ENCODE measurements at regions not wholly inside any gene's neighbourhood (a gene's known extent, or its start where the extent isn't known, plus 50 kb on each side); places are given as distances from the start of the nearest gene placed in this dataset.

GRCh38 chr9:14538526-14538925 is 154.7 kb downstream of the ZDHHC21 start (continued):
- TF ChIP-seq TEAD4 (IDR thresholded peaks at IDR 0.05; ENCODE audit: low read length) (peak; percentile 25; the same call in 1 of the 2 replicates), TEAD4 (CRISPR knock-in tag; IDR thresholded peaks at IDR 0.05; ENCODE audit: borderline replicate concordance) (no peak), ARID1B (IDR thresholded peaks at IDR 0.05) (peak; percentile 69), FOXA1 (IDR thresholded peaks at IDR 0.05; ENCODE audit: borderline replicate concordance) (no peak), CBFA2T3 (IDR thresholded peaks at IDR 0.05) (peak; percentile 59), SMARCA5 (IDR thresholded peaks at IDR 0.05) (no peak), SMARCA4 (IDR thresholded peaks at IDR 0.05) (peak; percentile 55; the same call in 1 of the 2 replicates), THRA (IDR thresholded peaks at IDR 0.05) (peak; percentile 59; the same call in 1 of the 2 replicates), RFX5 (IDR thresholded peaks at IDR 0.05; ENCODE audit: low read depth, low read length) (no peak), FOXK2 (conservative IDR thresholded peaks at IDR 0.05 in 1 of 2, IDR thresholded peaks at IDR 0.05 in 1 of 2; ENCODE audit: low read depth in 2 of 2) (peak; percentile 24 to 31; a peak in 1 of 4 replicates), NELFE (IDR thresholded peaks at IDR 0.05; ENCODE audit: insufficient read depth, insufficient read length) (no peak)

DNA sequence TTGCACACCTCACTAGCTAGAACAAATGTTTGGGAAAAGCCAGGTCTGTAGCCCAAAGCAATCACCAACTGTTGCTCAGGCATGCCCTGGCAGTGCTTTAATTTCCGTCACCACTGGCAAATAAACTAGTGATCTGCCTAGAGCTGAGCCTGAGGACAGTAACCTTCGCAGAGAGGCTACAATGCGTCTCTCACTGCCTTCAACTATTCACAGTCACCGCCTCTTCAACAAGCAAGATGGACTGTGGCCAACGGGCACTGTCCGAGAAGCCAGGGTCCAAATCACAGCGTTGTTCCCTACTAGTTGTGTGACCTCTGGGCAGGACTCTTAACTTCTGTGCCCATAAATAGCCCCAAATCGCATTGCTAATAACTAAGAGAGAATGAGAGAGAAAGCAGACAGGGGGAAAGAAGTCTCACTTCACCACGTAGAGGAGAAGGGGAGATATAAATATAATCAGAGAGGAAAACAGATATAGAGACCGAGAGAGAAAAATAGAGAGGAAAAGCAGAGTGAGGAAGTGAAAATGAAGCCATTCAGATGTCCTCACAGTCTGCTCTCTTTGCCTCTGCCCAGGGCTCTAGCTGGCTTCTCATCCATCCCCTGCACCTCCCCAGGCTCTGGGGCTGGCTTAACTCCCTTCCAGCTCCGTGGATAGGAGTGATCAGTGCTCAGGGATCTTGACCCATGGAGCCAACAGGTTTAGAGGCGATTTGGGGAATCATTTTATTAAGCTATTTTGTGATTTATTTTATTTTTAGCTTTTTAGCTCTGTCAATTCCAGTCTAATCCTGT is 157.9 kb downstream of the ZDHHC21 start:
- 53% methylated on average over 11 of the region's 12 CpGs for WGBS (ENCODE audit: insufficient coverage, low coverage, missing lambda C conversion rate)
- H4K20me1 ChIP-seq (replicated peaks; ENCODE audit: control insufficient read depth, insufficient read depth, low read length): no peaks in the 10 kb centered on the region
- FAIRE-seq (no peak), ATAC-seq (no peak), DNase-seq (ENCODE audit: extremely low read depth in 1 of 4, low spot score in 3 of 4) (no peak)
- H2AFZ ChIP-seq (ENCODE audit: low read depth, low read length): no peak overlapping the region
- H3K27me3 ChIP-seq (ENCODE audit: control insufficient read depth in 2 of 2, insufficient read depth in 2 of 2, low read length in 2 of 2): no peaks in the 10 kb centered on the region
- no peak overlapping the region for H3K4me3 ChIP-seq
- BruUV-seq (replicated peaks): no TSS peak
- in situ Hi-C loops (cut with MboI): no loop called here
- H3K4me1 ChIP-seq (replicated peaks in 1 of 2; ENCODE audit: control insufficient read depth in 2 of 2, insufficient read depth in 2 of 2, low read length in 2 of 2): peaks cover 15 to 40% of the 10 kb centered on the region in 2 experiments
- no peak overlapping the region for H3K4me2 ChIP-seq (ENCODE audit: insufficient read depth, low read length)
- no peak overlapping the region for H3K27ac ChIP-seq (ENCODE audit: extremely low read depth, low read depth, low read length)
- no peaks in the 10 kb centered on the region for H3K9me3 ChIP-seq (replicated peaks; ENCODE audit: control insufficient read depth, insufficient read depth, low read depth, low read length)
- peaks cover 8% of the 10 kb centered on the region; the same call in 2 of the 3 replicates for H3K79me2 ChIP-seq (ENCODE audit: control insufficient read depth, insufficient read depth, low read length)
- intact Hi-C loops (cut with micrococcal nuclease): no loop called here
- H3K9ac ChIP-seq (ENCODE audit: insufficient read depth in 1 of 2, low read depth in 2 of 2, low read length in 2 of 2): no peak overlapping the region
- ChIA-PET CTCF (ENCODE audit: low intra/inter-chr PET ratio) (no interaction called here), POLR2A (interaction anchor here (1.2 to 1.6 kb wide), 3 partner anchors 12 to 29 kb away, joined by 3 to 7 read pairs (median 3); no protein-coding TSS in a partner anchor)
- H3K9me1 ChIP-seq (ENCODE audit: control insufficient read depth, insufficient read depth, low read length): no peaks in the 10 kb centered on the region
- H3K36me3 ChIP-seq (ENCODE audit: control insufficient read depth, insufficient read depth, low read length): no peaks in the 10 kb centered on the region
- TF ChIP-seq ZNF707 (CRISPR knock-in tag; conservative IDR thresholded peaks at IDR 0.05) (no peak), MCM7 (IDR thresholded peaks at IDR 0.05) (no peak)
- TF ChIP-seq, protein P1, sequence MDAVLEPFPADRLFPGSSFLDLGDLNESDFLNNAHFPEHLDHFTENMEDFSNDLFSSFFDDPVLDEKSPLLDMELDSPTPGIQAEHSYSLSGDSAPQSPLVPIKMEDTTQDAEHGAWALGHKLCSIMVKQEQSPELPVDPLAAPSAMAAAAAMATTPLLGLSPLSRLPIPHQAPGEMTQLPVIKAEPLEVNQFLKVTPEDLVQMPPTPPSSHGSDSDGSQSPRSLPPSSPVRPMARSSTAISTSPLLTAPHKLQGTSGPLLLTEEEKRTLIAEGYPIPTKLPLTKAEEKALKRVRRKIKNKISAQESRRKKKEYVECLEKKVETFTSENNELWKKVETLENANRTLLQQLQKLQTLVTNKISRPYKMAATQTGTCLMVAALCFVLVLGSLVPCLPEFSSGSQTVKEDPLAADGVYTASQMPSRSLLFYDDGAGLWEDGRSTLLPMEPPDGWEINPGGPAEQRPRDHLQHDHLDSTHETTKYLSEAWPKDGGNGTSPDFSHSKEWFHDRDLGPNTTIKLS (IDR thresholded peaks at IDR 0.05; ENCODE audit: borderline replicate concordance, low read depth): no peak
- TF ChIP-seq, protein P2, sequence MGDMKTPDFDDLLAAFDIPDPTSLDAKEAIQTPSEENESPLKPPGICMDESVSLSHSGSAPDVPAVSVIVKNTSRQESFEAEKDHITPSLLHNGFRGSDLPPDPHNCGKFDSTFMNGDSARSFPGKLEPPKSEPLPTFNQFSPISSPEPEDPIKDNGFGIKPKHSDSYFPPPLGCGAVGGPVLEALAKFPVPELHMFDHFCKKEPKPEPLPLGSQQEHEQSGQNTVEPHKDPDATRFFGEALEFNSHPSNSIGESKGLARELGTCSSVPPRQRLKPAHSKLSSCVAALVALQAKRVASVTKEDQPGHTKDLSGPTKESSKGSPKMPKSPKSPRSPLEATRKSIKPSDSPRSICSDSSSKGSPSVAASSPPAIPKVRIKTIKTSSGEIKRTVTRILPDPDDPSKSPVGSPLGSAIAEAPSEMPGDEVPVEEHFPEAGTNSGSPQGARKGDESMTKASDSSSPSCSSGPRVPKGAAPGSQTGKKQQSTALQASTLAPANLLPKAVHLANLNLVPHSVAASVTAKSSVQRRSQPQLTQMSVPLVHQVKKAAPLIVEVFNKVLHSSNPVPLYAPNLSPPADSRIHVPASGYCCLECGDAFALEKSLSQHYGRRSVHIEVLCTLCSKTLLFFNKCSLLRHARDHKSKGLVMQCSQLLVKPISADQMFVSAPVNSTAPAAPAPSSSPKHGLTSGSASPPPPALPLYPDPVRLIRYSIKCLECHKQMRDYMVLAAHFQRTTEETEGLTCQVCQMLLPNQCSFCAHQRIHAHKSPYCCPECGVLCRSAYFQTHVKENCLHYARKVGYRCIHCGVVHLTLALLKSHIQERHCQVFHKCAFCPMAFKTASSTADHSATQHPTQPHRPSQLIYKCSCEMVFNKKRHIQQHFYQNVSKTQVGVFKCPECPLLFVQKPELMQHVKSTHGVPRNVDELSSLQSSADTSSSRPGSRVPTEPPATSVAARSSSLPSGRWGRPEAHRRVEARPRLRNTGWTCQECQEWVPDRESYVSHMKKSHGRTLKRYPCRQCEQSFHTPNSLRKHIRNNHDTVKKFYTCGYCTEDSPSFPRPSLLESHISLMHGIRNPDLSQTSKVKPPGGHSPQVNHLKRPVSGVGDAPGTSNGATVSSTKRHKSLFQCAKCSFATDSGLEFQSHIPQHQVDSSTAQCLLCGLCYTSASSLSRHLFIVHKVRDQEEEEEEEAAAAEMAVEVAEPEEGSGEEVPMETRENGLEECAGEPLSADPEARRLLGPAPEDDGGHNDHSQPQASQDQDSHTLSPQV (IDR thresholded peaks at IDR 0.05): no peak

Measured in K562 (cell line).